GM12878 (cell line): ENCODE measurements at regions not wholly inside any gene's neighbourhood (a gene's known extent, or its start where the extent isn't known, plus 50 kb on each side); places are given as distances from the start of the nearest gene placed in this dataset.

ENCODE experiments used
- ATAC-seq: fragments of 200-7000 bp; cut with Tn5 transposase; 3 replicates; pipeline ENCODE4 v1.9.1; 2020; ENCODE audit warnings: mild to moderate bottlenecking, moderate library complexity
- BruUV-seq: library from RNA; stranded (reverse); fragments of 400-500 nt; replicated peaks from 2 replicates; lab custom pipeline; 2021; lab: Mats Ljungman, UMichigan
- CTCF ChIA-PET: fragments of 300-600 bp; sonication (Branson Sonifier 250); formaldehyde crosslinking; extraction: SDS; loops from one replicate; lab custom pipeline; 2021; ENCODE audit warnings: inconsistent platforms; lab: Yijun Ruan, JAX
- POLR2A ChIA-PET: fragments of 350-600 bp; formaldehyde crosslinking; extraction: SDS; loops from one replicate; lab custom pipeline; 2021; ENCODE audit warnings: inconsistent platforms; lab: Charles Lee
- RAD21 ChIA-PET: fragments of 300-600 bp; sonication (Branson Sonifier 250); formaldehyde crosslinking; loops from one replicate; lab custom pipeline; 2023; ENCODE audit warnings: antibody characterized with exemption; ENCODE audit not compliant: unreplicated experiment; lab: Charles Lee
- SMC1A ChIA-PET: fragments of 300-600 bp; sonication (Branson Sonifier 250); formaldehyde crosslinking; loops from one replicate; lab custom pipeline; 2023; ENCODE audit not compliant: unreplicated experiment, uncharacterized antibody; lab: Charles Lee
- DNase-seq: peaks from one replicate; pipeline ENCODE4 v3.0.0-alpha.2; 2011; ENCODE audit warnings: low read depth, low spot score
- FAIRE-seq: peaks from 3 replicates; lab custom pipeline; 2011; peaks lifted over from hg19 to GRCh38; lab: Jason Lieb, UNC
- H2AFZ ChIP-seq: 2 replicates; pipeline ENCODE4 v1.6.0; 2011; ENCODE audit warnings: low read depth, low read length, control low read depth; ENCODE audit not compliant: control insufficient read depth
- H3K27ac ChIP-seq: 2 replicates; pipeline ENCODE4 v1.5.1; 2011; ENCODE audit warnings: control low read depth; ENCODE audit not compliant: control insufficient read depth, insufficient read depth
- H3K27me3 ChIP-seq, 2 experiments: replicated peaks in 1 of 2; 2 replicates each; pipeline versions ENCODE4 v1.6.0 to v1.6.1; 2011; ENCODE audit warnings: low read length in 1 of 2; ENCODE audit not compliant: control insufficient read depth in 2 of 2, insufficient read depth in 2 of 2
- H3K36me3 ChIP-seq, 2 experiments: 2 replicates each; pipeline ENCODE4 v1.5.1; 2011; ENCODE audit warnings: low read length in 1 of 2; ENCODE audit not compliant: control insufficient read depth in 2 of 2, insufficient read depth in 2 of 2
- H3K4me1 ChIP-seq: 2 replicates; pipeline ENCODE4 v1.6.1; 2011; ENCODE audit warnings: mild to moderate bottlenecking, low read length, moderate library complexity, mixed read lengths; ENCODE audit not compliant: control insufficient read depth, insufficient read depth
- H3K4me2 ChIP-seq: 2 replicates; pipeline ENCODE4 v1.6.0; 2011; ENCODE audit warnings: control low read depth; ENCODE audit not compliant: control insufficient read depth, insufficient read depth
- H3K4me3 ChIP-seq: fragments of 200-600 bp; sonication (generic); 2 replicates; pipeline ENCODE4 v1.5.1; 2016
- H3K79me2 ChIP-seq: 2 replicates; pipeline ENCODE4 v1.6.0; 2011; ENCODE audit warnings: low read length; ENCODE audit not compliant: control insufficient read depth, insufficient read depth
- H3K9ac ChIP-seq: 2 replicates; pipeline ENCODE4 v1.8.0; 2011; ENCODE audit warnings: low read length, control low read depth, mixed read lengths; ENCODE audit not compliant: control insufficient read depth, insufficient read depth
- H3K9me3 ChIP-seq: replicated peaks from 3 replicates; pipeline ENCODE4 v1.5.1; 2011; ENCODE audit warnings: mild to moderate bottlenecking, low read length; ENCODE audit not compliant: control insufficient read depth, insufficient read depth
- H4K20me1 ChIP-seq: 2 replicates; pipeline ENCODE4 v1.6.0; 2011; ENCODE audit not compliant: control insufficient read depth, insufficient read depth
- BCL11A ChIP-seq: IDR thresholded peaks from 2 replicates; pipeline ENCODE4 v1.6.1; 2011; ENCODE audit warnings: low read depth, low read length
- CEBPB ChIP-seq, 2 experiments: fragments of 150-350 bp in 1 of 2; IDR thresholded peaks; 2 replicates each; pipeline ENCODE4 v1.6.1; 2012 to 2014; ENCODE audit warnings: low read depth in 2 of 2, low read length in 2 of 2, borderline replicate concordance in 1 of 2, inconsistent platforms in 1 of 2
- EP300 ChIP-seq, 2 experiments: fragments of 150-350 bp in 1 of 2; IDR thresholded peaks; 2 replicates each; pipeline ENCODE4 v1.6.1; 2011 to 2012; ENCODE audit warnings: low read depth in 2 of 2, low read length in 2 of 2, borderline replicate concordance in 1 of 2, improper control_type of control experiment in 1 of 2, inconsistent platforms in 1 of 2; ENCODE audit not compliant: control insufficient read depth in 1 of 2
- ESRRA ChIP-seq: IDR thresholded peaks from 2 replicates; pipeline ENCODE4 v1.6.1; 2012; ENCODE audit warnings: mild to moderate bottlenecking, low read length, improper control_type of control experiment
- NBN ChIP-seq: fragments of 450-650 bp; IDR thresholded peaks from 2 replicates; pipeline ENCODE4 v1.6.1; 2016
- PAX5 ChIP-seq: IDR thresholded peaks from 2 replicates; pipeline ENCODE4 v1.6.1; 2011; ENCODE audit warnings: low read depth, low read length, borderline replicate concordance
- SMAD5 ChIP-seq: IDR thresholded peaks from 2 replicates; pipeline ENCODE4 v1.6.1; 2016; ENCODE audit warnings: antibody characterized with exemption, low read depth
- WRNIP1 ChIP-seq: IDR thresholded peaks from 2 replicates; pipeline ENCODE4 v1.6.1; 2011; ENCODE audit warnings: low read depth, low read length, improper control_type of control experiment, borderline replicate concordance
- YBX1 ChIP-seq: fragments of 450-650 bp; IDR thresholded peaks from 2 replicates; pipeline ENCODE4 v1.6.1; 2016; ENCODE audit warnings: antibody characterized with exemption
- WGBS: methylation state at CpG from one replicate; pipeline ENCODE4 v1.1.6; 2016; ENCODE audit warnings: low lambda C conversion rate; ENCODE audit not compliant: insufficient replicate concordance, insufficient coverage; ENCODE audit errors: missing lambda C conversion rate; 5-methylcytosine and 5-hydroxymethylcytosine counted together
- in situ Hi-C: fragments of 300-500 bp; cut with MboI; formaldehyde crosslinking; loops from 9 replicates; pipeline ENCODE4 v1.14.3; 2018; ENCODE audit warnings: mixed read lengths
- intact Hi-C: fragments of 100-400 bp; cut with micrococcal nuclease; formaldehyde crosslinking; loops from one replicate; pipeline ENCODE4 v1.14.2; 2022; ENCODE audit not compliant: unreplicated experiment
- TF ChIP-seq, protein P1 (sequence below): IDR thresholded peaks from 2 replicates; pipeline ENCODE4 v1.6.1; 2011; ENCODE audit warnings: low read depth, mild to moderate bottlenecking, low read length, moderate library complexity, borderline replicate concordance; ENCODE audit errors: extremely low read depth
- TF ChIP-seq, protein P2 (sequence below): fragments of 450-650 bp; IDR thresholded peaks from 2 replicates; pipeline ENCODE4 v1.6.1; 2017; ENCODE audit warnings: mild to moderate bottlenecking, moderate library complexity

DNA sequence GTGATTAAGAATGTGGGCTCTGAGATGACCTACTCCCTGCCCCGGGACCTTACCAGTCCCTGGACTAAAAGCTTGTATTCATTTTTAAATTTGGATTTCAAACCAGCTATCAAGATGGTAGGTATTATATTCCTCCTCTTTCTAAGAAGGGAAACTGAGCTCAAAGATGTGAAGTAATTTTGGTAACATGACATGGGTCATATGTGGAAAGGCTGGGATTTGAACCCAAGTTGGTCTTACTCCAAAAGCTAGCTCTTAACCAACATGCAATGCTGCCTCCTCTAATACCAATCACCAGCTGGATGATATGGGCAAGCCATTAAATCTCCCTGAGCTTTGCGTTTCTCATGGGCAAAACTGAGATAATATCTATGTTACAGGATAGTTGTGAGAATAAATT, 166.4 kb upstream of the SLC38A2 start:
- no peak overlapping the region for H3K27ac ChIP-seq
- FAIRE-seq (no peak), ATAC-seq (no peak), DNase-seq (no peak)
- H3K27me3 ChIP-seq: no peaks in the 10 kb centered on the region
- no peaks in the 10 kb centered on the region for H3K9me3 ChIP-seq
- no TSS peak for BruUV-seq
- no peak overlapping the region for H3K9ac ChIP-seq
- no peak overlapping the region for H2AFZ ChIP-seq
- no peaks in the 10 kb centered on the region for H3K79me2 ChIP-seq
- intact Hi-C loops: no loop called here
- SMC1A ChIA-PET: interaction anchor here (0.6 to 1.4 kb wide), 6 partner anchors 8 to 25 kb away, joined by 3 to 4 read pairs (median 4); no protein-coding TSS in a partner anchor
- no peak overlapping the region for H3K4me3 ChIP-seq
- POLR2A ChIA-PET: no interaction called here
- H3K4me2 ChIP-seq: no peak overlapping the region
- in situ Hi-C loops: no loop called here
- WGBS: 71% methylated on average over 2 of the region's 2 CpGs
- H3K36me3 ChIP-seq: no peaks in the 10 kb centered on the region
- RAD21 ChIA-PET: interaction anchor here (0.9 kb wide), 1 partner anchor 79 kb away, joined by 3 read pairs; no protein-coding TSS in a partner anchor
- peaks cover 12% of the 10 kb centered on the region for H3K4me1 ChIP-seq
- no peak for TF ChIP-seq BCL11A
- no peak for TF ChIP-seq SMAD5
- CTCF ChIA-PET: interaction anchor here (0.8 to 1.3 kb wide), 3 partner anchors 8 to 20 kb away, joined by 3 read pairs; no protein-coding TSS in a partner anchor
- H4K20me1 ChIP-seq: no peaks in the 10 kb centered on the region

DNA sequence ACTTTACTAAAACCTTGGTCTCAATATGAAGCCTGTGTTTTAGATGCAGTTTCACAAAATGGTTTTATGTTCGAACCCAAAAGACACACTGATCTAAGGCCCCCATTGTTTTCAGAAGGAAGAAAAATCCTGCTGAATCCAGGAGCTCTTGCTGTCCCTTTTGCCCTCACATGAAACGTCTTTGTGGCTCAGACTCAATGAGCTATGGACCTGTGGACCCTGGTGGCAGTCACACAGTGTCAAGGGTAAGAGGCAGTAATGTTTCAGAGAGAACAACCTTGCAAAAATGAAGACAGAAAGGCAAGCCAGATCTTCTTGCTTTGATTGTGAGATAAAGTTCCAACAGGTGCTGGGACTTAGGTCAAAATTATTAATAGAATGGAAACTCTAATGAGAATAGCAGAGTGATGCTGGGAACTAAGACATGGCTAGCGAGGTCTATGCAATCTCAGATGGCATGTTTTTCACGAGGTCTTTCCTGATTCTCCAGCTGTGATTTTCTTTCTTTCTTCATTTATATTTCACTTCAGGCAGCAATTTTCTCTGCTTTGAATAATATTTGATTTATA, 164.9 kb upstream of the SLC38A2 start:
- WGBS: 72% methylated on average over 4 of the region's 4 CpGs
- POLR2A ChIA-PET: no interaction called here
- no peaks in the 10 kb centered on the region for H4K20me1 ChIP-seq
- SMC1A ChIA-PET: interaction anchor here (1.4 kb wide), 1 partner anchor 24 kb away, joined by 4 read pairs; no protein-coding TSS in a partner anchor
- no peak overlapping the region for H3K4me3 ChIP-seq
- no peaks in the 10 kb centered on the region for H3K9me3 ChIP-seq
- no peak for TF ChIP-seq YBX1
- no peak for TF ChIP-seq WRNIP1
- TF ChIP-seq EP300 (IDR thresholded peaks at IDR 0.05; ENCODE audit: borderline replicate concordance in 1 of 2, control insufficient read depth in 1 of 2, low read depth in 2 of 2, low read length in 2 of 2): no peak
- TF ChIP-seq, protein P1, sequence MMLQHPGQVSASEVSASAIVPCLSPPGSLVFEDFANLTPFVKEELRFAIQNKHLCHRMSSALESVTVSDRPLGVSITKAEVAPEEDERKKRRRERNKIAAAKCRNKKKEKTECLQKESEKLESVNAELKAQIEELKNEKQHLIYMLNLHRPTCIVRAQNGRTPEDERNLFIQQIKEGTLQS: no peak
- no peak for TF ChIP-seq CEBPB (IDR thresholded peaks at IDR 0.05; ENCODE audit: borderline replicate concordance in 1 of 2, low read depth in 2 of 2, low read length in 2 of 2)
- TF ChIP-seq PAX5: no peak
- TF ChIP-seq ESRRA: no peak
- TF ChIP-seq, protein P2, sequence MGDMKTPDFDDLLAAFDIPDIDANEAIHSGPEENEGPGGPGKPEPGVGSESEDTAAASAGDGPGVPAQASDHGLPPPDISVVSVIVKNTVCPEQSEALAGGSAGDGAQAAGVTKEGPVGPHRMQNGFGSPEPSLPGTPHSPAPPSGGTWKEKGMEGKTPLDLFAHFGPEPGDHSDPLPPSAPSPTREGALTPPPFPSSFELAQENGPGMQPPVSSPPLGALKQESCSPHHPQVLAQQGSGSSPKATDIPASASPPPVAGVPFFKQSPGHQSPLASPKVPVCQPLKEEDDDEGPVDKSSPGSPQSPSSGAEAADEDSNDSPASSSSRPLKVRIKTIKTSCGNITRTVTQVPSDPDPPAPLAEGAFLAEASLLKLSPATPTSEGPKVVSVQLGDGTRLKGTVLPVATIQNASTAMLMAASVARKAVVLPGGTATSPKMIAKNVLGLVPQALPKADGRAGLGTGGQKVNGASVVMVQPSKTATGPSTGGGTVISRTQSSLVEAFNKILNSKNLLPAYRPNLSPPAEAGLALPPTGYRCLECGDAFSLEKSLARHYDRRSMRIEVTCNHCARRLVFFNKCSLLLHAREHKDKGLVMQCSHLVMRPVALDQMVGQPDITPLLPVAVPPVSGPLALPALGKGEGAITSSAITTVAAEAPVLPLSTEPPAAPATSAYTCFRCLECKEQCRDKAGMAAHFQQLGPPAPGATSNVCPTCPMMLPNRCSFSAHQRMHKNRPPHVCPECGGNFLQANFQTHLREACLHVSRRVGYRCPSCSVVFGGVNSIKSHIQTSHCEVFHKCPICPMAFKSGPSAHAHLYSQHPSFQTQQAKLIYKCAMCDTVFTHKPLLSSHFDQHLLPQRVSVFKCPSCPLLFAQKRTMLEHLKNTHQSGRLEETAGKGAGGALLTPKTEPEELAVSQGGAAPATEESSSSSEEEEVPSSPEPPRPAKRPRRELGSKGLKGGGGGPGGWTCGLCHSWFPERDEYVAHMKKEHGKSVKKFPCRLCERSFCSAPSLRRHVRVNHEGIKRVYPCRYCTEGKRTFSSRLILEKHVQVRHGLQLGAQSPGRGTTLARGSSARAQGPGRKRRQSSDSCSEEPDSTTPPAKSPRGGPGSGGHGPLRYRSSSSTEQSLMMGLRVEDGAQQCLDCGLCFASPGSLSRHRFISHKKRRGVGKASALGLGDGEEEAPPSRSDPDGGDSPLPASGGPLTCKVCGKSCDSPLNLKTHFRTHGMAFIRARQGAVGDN: no peak
- TF ChIP-seq NBN: no peak
- H3K4me1 ChIP-seq: peaks cover 12% of the 10 kb centered on the region
- no peaks in the 10 kb centered on the region for H3K27me3 ChIP-seq
- FAIRE-seq (no peak), ATAC-seq (no peak), DNase-seq (no peak)
- in situ Hi-C loops: no loop called here
- intact Hi-C loops: no loop called here
- no TSS peak for BruUV-seq
- no peak overlapping the region for H2AFZ ChIP-seq
- CTCF ChIA-PET: no interaction called here
- no peak overlapping the region for H3K27ac ChIP-seq
- H3K79me2 ChIP-seq: no peaks in the 10 kb centered on the region
- H3K9ac ChIP-seq: no peak overlapping the region
- H3K36me3 ChIP-seq: no peaks in the 10 kb centered on the region
- RAD21 ChIA-PET: no interaction called here
- no peak overlapping the region for H3K4me2 ChIP-seq
